ENCODE measurements at regions not wholly inside any gene's neighbourhood (a gene's known extent, or its start where the extent isn't known, plus 50 kb on each side); places are given as distances from the start of the nearest gene placed in this dataset.
"Not testable (repeated sequence)": the region's sequence is repeated elsewhere in the genome, so short reads cannot be mapped to it uniquely, and the experiment has no call there.

DNA sequence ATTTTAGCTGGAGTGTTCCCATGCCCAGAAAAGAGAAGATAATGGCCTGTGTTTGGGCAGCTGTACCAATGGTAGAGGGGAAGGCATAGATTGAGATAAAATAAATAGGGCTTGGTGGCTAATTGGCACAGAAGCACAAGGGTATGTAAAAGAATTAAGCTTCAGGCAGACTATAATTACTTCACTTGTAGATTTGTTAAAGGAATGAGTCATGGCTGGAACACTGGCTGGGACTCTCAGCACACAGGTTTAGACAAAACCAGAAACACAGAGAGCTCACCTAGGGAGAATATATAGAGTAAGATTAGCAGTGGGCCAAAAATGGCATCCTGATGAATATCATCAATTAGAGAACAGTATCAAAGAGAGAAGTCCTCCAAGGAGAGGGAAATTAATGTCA is 198.3 kb upstream of the FIGN start:
- no peak for DNase-seq

DNA sequence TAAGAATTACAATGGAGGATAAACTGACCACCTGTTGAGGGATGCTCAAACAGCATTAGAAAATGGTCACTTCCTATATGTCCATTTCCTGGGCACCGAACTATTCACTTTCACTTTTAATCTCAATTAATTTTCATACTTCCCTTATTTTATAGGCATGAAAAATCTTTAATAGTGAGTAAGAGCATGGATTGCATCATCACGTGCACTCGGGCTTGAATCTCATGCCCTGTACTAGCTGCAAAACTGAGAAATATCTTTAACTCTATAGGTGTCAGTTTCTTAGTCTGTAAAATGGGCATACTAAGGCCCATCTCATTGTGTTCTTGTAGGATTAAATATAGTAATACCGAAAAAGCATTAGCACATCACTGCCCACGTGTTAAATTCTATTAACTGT is 183.9 kb upstream of the FIGN start:
- DNase-seq, result no peak

DNA sequence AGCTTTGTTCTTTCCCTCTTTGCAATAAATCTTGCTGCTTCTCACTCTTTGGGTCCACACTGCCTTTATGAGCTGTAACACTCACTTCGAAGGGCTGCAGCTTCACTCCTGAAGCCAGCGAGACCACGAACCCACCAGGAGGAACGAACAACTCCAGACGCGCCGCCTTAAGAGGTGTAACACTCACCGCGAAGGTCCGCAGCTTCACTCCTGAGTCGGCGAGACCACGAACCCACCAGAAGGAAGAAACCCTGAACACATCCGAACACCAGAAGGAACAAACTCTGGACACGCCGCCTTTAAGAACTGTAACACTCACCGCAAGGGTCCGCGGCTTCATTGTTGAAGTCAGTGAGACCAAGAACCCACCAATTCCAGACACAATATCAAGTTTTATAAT is 178.7 kb upstream of the FIGN start:
- not testable (repeated sequence) for DNase-seq

DNA sequence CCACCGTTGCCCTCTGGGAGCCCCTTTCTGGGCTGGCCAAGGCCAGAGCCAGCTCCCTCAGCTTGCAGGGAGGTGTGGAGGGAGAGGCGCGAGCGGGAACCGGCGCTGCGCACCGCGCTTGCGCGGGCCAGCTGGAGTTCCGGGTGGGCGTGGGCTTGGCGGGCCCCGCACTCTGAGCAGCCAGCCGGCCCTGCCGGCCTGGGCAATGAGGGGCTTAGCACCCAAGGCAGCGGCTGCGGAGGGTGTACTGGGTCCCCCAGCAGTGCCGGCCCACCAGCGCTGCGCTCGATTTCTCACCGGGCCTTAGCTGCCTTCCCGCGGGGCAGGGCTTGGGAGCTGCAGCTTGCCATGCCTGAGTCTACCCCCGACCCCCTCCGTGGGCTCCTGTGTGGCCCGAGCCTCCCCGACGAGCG is 177.7 kb upstream of the FIGN start:
- not testable (repeated sequence) for DNase-seq

DNA sequence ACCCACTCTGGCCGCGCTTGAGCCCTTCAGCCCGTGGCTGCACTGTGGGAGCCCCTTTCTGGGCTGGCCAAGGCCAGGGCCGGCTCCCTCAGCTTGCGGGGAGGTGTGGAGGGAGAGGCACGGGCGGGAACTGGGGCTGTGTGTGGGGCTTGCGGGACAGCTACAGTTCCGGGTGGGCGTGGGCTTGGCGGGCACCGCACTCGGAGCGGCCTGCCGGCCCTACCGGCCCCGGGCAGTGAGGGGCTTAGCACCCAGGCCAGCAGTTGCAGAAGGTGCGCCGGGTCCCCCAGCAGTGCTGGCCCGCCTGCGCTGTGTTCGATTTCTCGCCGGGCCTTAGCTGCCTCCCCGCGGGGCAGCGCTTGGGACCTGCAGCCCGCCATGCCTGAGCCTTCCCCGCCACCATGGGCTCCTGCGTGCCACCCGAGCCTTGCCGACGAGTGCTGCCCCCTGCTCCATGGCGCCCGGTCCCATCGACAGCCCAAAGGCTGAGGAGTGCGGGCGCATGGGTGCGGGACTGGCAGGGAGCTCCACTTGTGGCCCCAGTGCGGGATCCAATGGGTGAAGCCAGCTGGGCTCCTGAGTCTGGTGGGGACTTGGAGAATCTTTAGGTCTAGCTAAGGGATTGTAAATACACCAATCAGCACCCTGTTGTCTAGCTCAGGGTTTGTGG is 173.7 kb upstream of the FIGN start:
- DNase-seq, result no peak

DNA sequence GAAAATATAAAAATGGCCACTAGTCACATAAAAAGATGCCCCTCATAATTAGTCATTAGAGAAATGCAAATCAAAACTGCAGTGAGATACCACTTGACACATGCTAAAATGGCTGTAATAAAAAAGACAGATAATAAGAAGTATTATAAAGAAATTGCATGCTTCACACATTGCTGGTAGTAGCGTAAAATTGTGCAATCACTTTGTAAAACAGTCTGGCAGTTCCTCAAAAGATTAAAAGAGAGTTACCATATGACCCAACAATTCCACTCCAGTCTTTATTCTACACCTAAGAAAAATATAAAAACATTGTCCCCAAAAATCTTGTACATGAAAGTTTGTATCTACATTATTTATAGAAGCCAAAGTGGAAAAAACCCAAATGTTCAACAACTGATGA is 170.6 kb upstream of the FIGN start:
- no peak for DNase-seq

DNA sequence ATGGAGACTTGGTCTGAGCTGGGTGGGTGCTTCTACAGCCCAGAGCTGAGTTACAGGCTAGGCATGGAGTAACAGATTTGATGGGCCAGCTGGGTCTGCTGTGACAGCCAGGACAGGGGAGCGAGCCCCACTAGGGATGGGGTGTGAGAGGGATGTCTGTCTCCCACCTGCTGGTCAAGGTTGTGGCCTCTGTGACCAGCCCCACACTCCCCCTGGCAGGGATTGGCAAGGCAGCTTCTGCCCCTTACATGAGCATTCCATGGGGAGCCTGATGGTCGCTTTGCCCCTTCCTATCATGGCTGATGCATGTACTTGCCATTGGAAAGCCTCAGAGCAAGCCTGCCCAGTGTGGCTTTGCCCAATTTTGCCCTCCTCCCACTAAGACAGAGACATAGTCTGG is 162.0 kb upstream of the FIGN start:
- DNase-seq, result no peak

DNA sequence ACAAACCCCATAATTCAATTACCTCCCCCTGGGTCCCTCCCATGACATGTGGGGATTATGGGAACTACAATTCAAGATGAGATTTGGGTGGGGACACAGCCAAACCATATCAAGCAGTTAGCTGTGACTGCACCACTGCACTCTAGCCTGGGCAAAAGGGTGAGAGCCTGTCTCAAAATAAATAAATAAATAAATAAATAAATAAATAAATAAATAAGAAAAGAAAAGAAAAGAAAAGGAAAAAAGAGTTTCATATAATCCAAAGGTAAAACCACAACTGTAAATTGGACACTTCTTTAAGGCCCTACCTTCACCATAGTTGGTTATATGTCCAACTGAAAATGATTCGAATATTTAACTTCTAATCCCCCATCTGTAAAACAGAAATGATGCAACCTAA is 157.6 kb upstream of the FIGN start:
- DNase-seq, result not testable (repeated sequence)

DNA sequence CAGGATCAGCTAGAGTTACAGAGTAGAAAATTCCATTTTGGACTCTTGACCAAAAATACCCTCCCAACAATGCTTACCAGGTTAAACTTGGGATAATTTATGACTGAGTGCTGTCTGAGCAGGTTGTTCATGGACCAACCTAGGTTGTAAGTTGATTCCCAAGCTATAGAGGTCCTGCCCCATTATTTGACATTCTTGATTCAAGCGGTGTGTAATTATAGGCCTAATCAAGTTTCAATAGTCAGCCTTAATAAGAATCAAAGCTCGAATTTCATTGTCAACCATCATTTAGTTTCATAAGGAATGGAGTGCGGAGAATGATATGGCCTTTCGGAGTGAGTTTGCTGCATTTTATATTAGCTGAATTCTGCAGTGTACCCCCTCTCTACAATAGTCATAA is 152.8 kb upstream of the FIGN start:
- no peak for DNase-seq

DNA sequence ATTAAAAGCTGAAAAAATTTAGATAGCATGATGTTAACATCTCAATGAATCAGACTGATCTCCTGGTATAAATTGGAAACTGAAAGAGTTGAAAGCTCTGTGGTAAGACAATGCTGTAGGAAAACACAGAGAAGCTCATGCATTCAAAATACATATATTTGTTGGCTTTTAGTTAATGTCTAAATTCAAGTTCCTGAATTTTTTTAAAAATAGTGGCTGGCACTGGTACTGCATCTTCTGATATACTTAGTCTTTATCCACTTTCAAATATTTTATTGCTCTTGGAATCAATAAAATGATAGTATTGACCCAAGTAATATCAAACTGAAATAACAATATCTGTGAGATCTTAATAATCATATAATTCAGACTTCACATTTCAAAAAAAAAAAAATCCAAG is 151.4 kb upstream of the FIGN start:
- DNase-seq, result no peak

DNA sequence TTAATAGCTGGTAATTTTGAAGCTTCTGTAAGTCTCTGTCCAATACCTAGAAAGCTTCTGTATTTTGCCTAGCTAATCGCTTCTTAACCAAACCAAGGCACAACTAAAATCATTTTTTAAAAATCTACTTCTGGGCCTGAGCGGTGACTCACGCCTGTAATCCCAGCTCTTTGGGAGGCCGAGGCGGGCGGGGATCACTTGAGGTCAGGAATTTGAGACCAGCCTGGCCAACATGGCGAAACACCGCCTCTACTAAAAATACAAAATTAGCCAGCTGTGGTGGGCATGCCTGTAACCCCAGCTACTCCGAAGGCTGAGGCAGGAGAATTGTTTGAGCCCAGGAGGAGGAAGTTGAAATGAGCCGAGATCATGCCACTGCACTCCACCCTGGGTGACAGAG is 148.6 kb upstream of the FIGN start:
- no peak for DNase-seq

DNA sequence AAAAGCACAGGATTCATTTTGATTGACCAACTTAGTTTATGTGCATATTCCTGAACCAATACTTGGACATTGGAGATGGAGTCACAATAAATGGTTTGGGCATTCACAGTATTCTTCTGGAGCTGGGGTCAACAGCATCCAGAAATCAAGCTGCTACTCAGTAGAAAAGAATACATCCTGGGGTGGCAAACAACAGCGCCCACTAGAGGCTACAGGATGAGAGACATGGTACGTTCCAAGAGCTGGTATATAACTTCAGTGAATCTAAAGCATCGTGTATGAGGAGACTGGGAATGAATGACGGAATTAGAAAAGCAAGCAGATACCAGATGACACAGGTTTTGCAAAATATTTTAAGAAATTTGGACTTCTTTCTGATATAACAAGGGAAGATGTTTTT is 142.9 kb upstream of the FIGN start:
- peak; percentile 0 for DNase-seq

DNA sequence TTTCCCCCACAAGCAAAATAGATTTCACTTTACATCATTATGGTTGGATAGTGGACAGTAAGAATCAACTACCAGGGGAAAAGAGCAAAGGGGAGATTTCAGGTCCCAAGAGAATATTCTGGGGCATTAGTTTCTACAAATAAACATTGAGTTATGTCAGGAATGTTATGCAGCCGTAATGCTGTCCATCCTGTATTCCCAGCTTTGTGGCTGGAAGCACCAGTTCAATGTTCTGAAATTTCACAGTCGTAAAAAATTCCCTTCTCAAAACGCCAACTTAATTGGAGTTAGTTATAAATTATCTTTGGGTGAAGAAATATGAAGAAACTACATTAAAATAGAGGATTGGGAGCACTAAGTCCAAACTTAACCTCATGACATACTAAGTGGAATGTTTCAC is 141.5 kb upstream of the FIGN start:
- DNase-seq, result no peak

DNA sequence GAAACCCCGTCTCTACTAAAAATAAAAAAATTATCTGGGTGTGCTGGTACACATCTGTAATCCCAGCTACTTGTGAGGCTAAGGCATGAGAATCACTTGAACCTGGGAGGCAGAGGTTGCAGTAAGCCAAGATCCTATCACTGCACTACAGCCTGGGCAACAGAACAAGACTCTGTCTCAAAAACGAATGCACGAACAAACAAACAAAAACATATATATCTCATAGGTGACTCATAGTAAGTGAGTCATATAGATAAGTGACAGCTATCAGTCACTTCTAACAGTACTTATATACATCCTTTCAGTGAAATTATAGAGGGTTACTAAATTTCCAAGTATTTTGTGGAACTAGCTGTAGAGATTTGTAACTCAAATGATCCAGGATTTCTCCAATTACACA is 127.3 kb upstream of the FIGN start:
- DNase-seq, result no peak

DNA sequence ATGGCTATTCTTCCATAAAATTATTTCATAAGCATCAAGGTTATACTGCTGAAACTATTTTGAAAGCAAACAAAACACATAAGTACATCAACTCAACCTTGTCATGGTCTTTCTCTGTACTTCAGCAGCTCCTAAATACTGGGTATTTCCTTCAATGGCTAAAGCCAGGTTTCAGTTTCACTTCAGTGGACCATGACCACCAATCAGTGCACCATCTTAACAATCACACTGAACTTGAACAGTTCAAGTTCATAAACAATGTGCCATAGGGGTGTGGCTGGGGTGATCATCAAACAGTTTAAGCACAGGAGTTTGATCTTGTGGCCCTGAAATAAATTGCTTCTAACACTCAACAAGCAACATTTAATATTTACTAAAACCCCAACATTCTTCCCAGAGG is 124.1 kb upstream of the FIGN start:
- no peak for DNase-seq

DNA sequence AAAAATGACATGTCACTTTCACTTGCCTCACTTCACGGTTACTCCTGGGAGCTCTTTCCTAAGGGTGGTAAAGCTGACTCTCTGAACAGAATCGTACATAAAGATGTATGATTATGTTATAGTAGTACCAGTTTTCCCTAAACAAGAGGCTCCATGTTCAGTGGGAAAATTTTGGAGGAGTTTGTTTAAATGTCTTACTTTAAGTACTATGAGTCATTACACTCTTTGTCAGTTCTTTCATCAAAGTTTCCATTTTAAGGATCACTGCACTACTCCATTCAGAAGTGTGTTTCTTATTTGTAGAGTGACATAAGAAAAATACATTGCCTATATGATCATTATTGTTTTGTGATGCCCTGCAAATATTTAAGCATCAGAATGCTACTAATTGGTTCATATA is 121.1 kb upstream of the FIGN start:
- no peak for DNase-seq

DNA sequence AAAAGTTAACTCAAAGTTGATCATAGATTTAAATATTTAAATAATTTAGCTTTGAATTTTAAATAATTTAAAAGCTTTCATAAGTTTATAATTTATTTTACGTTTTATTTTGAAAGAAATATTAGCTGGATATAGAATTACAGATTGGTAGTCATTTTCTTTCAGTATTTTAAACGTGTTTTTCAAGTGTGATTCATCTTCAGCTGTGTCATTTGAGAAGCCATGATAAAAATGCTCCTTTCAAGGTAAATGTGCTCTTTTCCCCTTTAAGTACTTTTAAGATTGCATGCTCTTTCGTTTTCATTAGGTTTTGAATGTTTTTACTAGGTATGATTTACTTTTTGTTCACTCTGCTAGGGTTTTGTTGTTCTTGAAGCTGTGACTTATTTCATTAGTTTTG is 116.8 kb upstream of the FIGN start:
- DNase-seq, result no peak

DNA sequence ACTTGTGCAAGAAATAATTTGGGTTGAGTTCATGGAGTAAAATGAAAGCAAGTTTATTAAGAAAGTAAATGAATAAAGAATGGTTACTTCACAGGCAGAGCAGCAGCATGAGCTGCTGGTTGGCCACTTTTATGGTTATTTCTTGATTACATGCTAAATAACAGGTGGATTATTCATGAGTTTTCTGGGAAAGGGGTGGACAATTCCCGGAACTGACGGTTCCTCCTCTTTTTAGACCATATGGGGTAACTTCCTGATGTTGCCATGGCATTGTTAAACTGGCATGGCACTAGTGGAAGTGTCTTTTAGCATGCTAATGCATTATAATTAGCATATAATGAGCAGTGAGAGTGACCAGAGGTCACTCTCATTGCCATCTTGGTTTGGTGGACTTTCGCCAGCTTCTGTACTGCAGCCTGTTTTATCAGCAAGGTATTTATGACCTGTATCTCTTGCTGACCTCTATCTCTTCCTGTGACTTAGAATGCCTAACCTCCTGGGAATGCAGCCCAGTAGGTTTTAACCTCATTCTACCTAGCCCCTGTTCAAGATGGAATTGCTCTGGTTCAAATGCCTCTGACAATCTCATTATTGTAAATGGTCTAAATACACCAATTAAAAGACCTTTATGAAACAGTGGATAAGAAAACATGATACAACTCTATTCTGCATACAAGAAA is 114.1 kb upstream of the FIGN start:
- no peak for DNase-seq

DNA sequence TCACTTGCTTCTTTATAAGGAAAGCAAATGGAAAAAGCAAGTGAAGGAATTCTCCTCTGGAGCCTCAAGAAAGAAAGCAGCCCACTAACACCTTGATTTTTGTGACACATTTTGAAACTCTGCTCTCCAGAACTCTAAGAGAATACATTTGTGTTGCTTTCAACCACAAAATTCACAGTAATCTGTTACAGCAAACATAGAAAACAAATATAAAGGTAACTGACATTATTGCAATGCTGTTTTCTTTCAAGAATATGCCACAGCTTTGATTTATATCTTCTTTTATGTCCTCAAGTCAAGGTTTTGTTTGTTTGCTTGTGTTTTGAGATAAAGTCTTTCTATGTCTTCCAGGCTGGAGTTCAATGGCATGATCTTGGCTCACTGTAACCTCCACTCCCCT is 103.1 kb upstream of the FIGN start:
- DNase-seq, result no peak

DNA sequence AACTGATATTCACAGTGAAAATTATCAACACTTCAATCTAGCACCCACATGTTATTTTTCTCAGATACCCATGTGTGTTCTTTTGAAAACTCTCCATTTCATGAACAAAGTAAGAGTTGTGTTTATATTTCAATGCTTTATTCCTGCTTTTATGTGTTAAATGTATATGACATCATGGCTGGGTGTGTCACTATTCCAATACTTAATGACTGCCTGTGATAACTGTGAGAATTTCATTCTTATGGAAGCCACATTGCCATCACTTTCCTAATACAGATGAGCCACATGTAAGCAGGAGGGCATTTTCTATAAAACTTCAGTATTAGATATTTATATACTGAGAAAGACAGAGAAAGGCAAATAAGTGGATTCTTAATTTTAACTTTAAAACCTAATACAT is 100.4 kb upstream of the FIGN start:
- DNase-seq, result no peak

DNA sequence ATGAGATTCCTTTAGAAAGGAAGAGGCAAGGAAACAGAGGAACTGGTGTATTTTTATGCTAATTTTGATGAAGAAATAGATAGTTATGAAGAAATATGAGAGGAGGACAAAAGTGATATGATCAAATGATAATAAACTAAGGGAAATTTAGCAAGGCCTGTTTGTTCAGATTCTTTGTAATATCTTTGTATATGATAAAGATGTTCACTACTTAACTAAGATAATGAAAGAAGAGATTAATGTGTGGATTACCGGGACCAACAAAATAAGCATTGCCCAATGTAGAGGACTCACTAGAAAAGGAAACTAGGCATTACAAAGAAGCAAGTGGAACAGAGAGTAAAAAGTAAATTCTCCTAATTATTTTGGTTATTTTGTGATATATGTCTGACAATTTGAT is 99.0 kb upstream of the FIGN start:
- no peak for DNase-seq

DNA sequence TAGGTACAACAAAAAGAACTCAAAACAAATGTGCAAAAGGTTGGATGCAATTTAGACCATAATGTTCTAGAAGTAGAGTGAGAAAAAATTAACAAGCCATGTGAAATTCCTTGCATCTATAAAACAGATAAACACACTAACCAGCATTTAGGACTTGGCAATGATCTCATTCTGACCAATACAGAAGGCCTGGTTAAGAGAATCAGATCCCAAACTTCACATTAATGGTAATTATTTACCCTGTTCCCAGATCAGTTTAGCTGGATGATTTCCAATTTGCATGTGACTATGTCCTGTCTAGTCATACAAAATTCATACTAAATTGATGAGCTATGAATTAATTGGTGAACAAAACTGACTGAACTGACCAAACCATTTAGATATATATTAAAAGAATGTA is 98.4 kb upstream of the FIGN start:
- DNase-seq, result no peak

DNA sequence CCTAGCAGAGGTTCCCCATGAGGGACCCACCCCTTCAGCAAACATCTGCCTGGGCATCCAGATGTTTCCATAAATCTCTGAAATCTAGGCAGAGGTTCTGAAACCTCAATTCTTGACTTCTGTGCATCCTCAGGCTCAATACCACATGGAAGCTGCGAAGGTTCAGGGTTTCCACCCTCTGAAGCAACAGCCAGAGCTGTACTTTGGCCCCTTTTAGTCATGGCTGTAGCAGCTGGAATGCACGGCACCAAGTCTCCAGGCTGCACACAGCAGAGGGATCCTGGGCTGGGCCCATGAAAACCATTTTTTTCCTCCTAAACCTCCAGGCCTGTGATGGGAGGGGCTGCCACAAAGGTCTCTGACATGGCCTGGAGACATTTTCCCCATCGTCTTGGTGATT is 93.0 kb upstream of the FIGN start:
- no peak for DNase-seq

DNA sequence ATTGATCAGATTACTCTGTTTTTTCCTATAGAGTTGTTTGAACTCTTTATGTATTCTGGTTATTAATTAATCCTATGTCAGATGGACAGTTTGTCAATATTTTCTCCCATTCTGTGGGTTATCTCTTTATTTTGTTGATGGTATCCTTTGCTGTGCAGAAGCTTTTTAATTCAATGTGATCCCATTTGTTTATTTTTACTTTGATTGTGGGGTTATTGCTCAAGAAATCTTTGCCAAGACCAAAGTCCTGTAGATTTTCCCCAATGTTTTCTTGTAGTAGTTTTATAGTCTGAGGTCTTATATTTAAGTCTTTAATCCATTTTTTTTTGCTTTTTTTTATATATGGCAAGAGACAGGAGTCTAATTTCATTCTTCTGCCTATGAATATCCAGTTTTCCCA is 86.2 kb upstream of the FIGN start:
- no peak for DNase-seq

DNA sequence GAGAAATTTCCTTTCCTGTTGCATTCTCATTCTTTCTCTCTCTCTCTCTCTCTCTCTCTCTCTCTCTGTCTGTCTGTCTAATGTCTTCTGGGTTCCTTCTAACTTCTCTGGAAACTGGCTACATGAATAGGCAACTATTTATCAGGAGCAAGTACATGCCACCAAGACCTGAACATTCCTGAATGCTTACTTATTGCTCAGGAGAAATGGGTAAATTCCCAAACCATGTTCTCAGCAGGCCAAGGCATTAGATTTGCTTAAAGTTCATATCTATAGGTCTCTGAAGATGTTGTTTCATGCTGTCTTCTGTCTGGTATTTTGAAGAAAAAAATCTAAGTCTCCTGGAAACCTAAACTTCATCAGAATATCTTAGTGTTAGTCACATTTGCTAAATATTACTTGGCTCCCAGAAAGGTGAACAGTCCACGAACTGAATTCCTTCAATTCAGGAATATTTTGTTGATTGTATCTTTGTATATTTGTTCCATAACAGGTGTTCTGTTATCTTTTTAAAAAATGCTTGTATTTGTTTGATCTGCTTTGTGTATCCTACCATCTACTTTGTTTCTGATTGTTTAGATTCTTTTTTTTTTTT is 77.2 kb upstream of the FIGN start:
- DNase-seq, result no peak

Measured in activated CD4-positive, alpha-beta T cell treated with anti-CD3 and anti-CD28 coated beads, Interleukin-2, Interleukin-6, amounts not matched to agents 100 ng/mL and 50 ng/mL, durations not matched to agents 16 hours and 8 hours (primary cell).